DOHH2 (cell line): ENCODE measurements at regions not wholly inside any gene's neighbourhood (a gene's known extent, or its start where the extent isn't known, plus 50 kb on each side); places are given as distances from the start of the nearest gene placed in this dataset.

Source experiments
- CTCF ChIP-seq: fragments of 200-600 bp; sonication (generic); IDR thresholded peaks from one replicate; pipeline ENCODE4 v1.5.1; 2014; ENCODE audit warnings: antibody characterized with exemption, mild to moderate bottlenecking, low read depth, low read length; ENCODE audit not compliant: poor library complexity, severe bottlenecking
- EZH2phosphoT487 ChIP-seq: fragments of 200-600 bp; sonication (generic); IDR thresholded peaks from 2 replicates; pipeline ENCODE4 v1.6.1; 2017; ENCODE audit warnings: borderline replicate concordance, mild to moderate bottlenecking, antibody characterized with exemption, low read length, moderate library complexity, mixed read lengths

GRCh38 chr6:166703149-166703710 lies 76.2 kb upstream of the RPS6KA2 start:
- TF ChIP-seq CTCF: no peak
- TF ChIP-seq EZH2phosphoT487: no peak
